T-helper 1 cell treated with Interleukin-12 subunit alpha and Interleukin-12 subunit beta and Interleukin-4 antibody, amounts not matched to agents 30 ng/mL and 1 ng/mL, for 36 hours (primary cell): ENCODE measurements at regions not wholly inside any gene's neighbourhood (a gene's known extent, or its start where the extent isn't known, plus 50 kb on each side); places are given as distances from the start of the nearest gene placed in this dataset.

Experiments
- intact Hi-C: fragments of 100-400 bp; cut with micrococcal nuclease; formaldehyde crosslinking; loops from one replicate; pipeline ENCODE4 v1.15.1; 2024

- intact Hi-C loops, result no loop called here
Observed at GRCh38 chr4:175373031-175373430, 439.0 kb downstream of the GPM6A start.

GRCh38 chr4:175374459-175374858 is 437.6 kb downstream of the GPM6A start:
- intact Hi-C loops, result no loop called here

GRCh38 chr4:175376287-175376977 is 435.6 kb downstream of the GPM6A start:
- intact Hi-C loops, result no loop called here

- intact Hi-C loops, result no loop called here
Observed at GRCh38 chr4:175377203-175377602, 434.9 kb downstream of the GPM6A start.

- intact Hi-C loops, result no loop called here
Observed at GRCh38 chr4:175378372-175378771, 433.7 kb downstream of the GPM6A start.

- intact Hi-C loops, result no loop called here
Observed at GRCh38 chr4:175380841-175381240, 431.2 kb downstream of the GPM6A start.

- intact Hi-C loops, result no loop called here
Observed at GRCh38 chr4:175385797-175386196, 426.3 kb downstream of the GPM6A start.

GRCh38 chr4:175386776-175387507 is 425.1 kb downstream of the GPM6A start:
- intact Hi-C loops, result no loop called here

GRCh38 chr4:175394208-175394607 is 417.9 kb downstream of the GPM6A start:
- intact Hi-C loops, result no loop called here

GRCh38 chr4:175405961-175406360 is 406.1 kb downstream of the GPM6A start:
- intact Hi-C loops, result no loop called here

GRCh38 chr4:175407926-175408325 is 404.1 kb downstream of the GPM6A start:
- intact Hi-C loops, result no loop called here

GRCh38 chr4:175411251-175411650 is 400.8 kb downstream of the GPM6A start:
- intact Hi-C loops, result no loop called here

- intact Hi-C loops, result no loop called here
Observed at GRCh38 chr4:175412161-175412560, 399.9 kb downstream of the GPM6A start.

- intact Hi-C loops, result no loop called here
Observed at GRCh38 chr4:175412746-175413145, 399.3 kb downstream of the GPM6A start.

- intact Hi-C loops, result no loop called here
Observed at GRCh38 chr4:175413561-175413960, 398.5 kb downstream of the GPM6A start.

GRCh38 chr4:175414602-175415001 is 397.5 kb downstream of the GPM6A start:
- intact Hi-C loops, result no loop called here

- intact Hi-C loops, result no loop called here
Observed at GRCh38 chr4:175418516-175418915, 393.5 kb downstream of the GPM6A start.

- intact Hi-C loops, result no loop called here
Observed at GRCh38 chr4:175419236-175419718, 392.8 kb downstream of the GPM6A start.

- intact Hi-C loops, result no loop called here
Observed at GRCh38 chr4:175421506-175421905, 390.6 kb downstream of the GPM6A start.

GRCh38 chr4:175422331-175422730 is 389.7 kb downstream of the GPM6A start:
- intact Hi-C loops, result no loop called here

GRCh38 chr4:175424111-175424510 is 388.0 kb downstream of the GPM6A start:
- intact Hi-C loops, result no loop called here

GRCh38 chr4:175427751-175428150 is 384.3 kb downstream of the GPM6A start:
- intact Hi-C loops, result no loop called here

GRCh38 chr4:175431694-175432093 is 380.4 kb downstream of the GPM6A start:
- intact Hi-C loops, result loop anchor here (10.0 kb wide), 1 partner anchor 727 kb away; no protein-coding TSS in a partner anchor
